MV-4-11 (cell line): ENCODE measurements at regions not wholly inside any gene's neighbourhood (a gene's known extent, or its start where the extent isn't known, plus 50 kb on each side); places are given as distances from the start of the nearest gene placed in this dataset.

Experiments used
- DNase-seq: peaks from one replicate; lab custom pipeline; 2025; lab: John Stamatoyannopoulos, UW

DNA sequence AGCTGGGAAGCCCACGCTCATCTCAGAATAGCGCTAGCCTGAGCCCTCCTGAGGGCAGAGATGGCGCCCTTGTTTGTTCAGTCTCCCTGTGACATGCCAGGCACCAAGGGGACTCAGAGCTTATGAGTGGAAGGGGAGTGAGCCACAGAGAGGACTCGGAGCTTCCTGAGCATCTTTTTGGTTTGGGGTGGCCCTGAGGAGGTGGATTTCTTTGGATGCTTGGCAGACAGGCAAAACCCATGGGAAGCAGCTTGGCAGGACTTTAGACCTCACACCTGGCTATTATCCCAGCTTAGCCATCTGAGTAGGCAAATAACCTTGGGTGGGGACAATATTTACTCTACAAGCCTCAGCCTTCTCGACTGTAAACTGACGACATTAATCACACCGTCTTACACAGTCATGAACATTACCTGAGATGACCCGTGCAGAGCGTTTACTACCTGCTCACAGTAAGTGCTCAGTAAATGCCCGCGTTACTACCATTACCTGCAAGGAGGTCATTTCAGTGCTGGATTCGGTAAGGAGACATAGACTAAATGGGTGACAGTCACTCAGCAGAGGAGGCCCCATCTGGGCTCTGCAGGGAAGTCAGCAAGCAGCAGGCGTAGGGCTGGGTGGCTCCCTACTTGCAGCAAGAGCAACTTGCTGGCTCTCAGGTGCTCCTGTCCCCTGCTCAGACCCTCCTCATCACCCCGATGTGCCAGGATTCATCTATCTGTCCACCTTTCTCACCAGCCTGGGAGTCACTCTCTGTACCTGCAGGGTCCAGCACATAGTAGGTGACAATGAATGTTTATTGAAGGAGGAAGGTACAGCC, 54.9 kb downstream of the KLHDC7A start:
- DNase-seq: no peak

DNA sequence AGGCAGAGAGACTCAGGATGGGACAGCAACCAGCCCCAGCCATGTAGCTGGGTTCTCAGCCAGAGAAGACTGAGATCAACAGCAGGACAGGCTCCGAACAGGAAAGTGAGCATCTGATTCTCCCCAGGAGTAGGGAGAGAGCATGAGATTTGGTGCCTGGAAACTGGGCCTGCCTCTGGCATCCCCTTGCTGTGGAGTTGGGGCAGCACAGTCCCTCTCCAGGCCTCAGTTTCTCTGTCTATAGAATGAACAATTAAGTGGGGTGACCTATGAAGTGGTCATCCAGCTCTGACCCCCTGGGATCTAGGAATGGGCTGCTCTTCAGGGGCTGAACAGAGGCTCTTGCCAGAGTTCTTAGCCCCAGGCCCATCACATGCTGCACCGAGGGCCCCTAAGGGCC, 55.6 kb downstream of the KLHDC7A start:
- no peak for DNase-seq

DNA sequence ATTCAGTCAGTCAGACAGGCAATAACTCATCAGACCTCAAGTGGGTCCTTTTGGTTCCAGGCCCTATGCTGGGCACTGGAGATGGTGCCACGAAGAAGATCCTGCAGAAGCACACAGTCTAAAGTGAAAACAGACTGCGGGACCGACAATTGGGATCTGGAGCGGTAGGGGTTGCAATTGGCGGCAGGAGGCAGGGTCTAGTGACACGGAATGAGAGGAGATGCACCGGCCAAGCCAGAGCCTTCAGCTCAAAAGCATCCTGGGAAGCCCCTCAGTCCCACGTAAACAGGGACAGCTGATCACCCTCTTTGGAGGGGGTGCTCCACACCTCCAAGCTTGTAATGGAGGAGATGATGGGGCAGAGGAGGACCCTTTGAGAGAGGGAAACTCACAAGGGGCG, 56.2 kb downstream of the KLHDC7A start:
- no peak for DNase-seq

DNA sequence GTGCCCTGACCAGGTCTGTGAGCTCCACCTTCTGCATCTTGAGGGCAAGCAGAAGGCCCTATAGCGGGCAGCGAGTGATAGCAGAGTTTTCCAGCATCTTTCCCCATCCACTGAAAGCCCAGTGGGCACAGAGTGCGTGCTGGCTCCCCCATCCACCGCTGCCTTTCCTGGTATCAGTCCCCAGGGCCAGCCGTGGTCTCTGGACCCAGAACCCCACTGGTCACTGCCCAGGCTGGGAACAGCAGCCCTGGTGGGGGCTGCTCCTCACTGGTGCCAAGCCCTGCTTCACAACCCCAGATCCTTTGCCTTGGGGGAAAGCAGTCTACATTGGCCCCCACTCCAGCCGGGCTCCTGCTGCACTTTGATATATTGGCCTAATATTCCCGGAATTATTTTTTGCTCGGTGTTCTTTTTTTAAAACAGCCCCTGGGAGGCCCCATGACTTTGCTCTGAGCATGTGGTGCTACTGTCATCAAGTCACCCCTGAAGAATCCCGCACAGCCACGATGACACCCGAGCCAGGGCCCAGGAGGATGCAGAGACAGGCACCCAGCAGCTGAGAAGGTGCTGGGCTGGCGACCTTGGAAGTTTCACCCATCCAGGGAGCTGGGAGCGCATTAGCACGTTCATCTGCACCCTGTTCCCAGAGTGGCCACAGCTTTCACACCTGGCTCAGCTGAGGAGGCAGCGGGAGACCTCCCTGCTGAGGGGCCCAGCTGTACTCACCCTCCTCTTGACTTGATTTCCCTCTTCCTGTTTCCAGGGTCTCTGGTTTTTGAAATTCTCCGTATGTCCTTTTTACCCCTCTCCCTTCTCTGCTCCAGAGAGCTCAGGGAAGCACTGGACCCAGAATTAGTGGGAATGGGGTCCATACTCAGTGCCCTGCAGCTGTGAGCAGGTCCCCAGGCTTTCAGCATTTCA, 56.9 kb downstream of the KLHDC7A start:
- no peak for DNase-seq

DNA sequence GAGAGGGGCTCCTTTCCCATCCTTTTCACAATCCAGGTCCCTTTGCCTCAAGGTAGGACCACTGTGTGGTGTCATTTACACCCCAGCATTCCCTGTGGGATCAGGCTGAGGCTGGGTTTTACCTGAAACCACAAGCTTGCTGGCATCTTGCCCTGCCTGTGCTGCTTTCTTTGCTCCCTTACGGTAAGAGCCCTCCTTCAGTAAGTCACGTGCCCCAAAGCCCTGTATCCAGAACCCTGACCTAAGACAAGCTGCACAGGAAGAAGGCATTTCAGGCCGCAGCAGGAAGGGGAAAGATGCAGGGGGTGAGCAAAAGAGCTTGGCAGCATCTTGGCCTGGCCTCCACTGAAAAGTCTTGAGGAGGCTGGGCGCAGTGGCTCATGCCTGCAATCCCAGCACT, 58.4 kb downstream of the KLHDC7A start:
- DNase-seq: no peak

DNA sequence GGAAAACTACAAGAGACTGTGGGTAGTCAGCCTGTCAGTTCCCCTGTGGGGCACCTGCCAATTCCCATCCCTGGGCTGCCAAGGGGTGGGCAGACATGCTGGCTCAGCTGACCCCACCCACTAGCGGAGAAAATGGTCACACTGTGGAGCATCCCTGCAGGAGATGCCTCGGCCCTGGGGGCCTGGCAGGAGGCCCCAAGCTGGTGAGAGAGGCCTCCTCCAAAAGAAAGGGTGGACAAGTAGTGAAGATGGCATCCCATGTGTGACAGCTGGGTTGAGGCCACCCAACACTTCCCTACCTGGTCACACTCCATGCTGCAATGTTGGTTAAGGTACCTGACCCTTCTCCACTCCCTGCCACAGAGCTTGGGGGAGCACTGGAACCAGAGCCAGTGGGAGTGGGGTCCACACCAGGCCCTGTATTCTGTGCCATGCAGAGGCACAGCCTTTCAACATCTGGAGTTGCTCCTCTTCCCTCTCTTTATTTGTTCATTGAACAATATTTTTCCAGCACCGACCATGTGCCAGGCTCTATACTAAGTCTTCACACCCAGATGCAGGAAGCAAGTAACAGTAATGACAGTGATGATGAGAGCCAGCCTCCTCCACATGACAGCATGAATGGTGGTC, 59.5 kb downstream of the KLHDC7A start:
- DNase-seq: no peak

DNA sequence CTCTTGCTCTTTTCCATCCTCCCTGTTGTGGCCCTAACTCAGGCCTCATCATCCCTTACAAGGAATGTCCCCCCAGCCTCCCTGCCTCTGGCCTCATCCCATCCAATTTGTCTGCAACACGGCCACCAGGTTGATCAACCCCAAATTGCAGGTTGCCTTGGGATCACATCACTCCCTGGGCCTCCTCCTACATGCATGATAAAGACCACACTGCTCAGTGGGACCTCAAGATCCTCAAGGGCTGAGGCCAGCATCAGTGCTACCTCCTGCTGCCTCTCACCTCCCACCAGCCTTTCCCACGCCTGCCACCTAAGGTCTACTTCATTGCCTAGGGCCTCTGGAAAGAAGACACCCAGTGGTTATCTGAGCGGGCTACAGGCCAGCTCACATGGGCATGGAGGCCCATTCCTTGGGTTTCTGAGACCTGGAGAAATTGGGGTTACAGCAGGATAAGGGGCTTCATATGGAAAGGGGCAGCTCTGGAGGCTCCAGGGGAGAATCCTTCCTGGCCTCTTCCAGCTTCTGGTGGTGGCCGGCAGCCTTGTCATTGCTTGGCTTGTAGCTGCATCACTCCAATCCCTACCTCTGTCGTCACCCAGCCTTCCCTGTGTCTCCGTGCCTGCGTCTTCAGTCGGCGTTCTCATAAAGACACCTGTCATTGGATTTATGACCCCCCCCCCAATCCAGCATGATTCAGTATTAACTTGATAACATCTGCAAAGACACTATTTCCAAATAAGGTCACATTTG, 60.5 kb downstream of the KLHDC7A start:
- DNase-seq: no peak

DNA sequence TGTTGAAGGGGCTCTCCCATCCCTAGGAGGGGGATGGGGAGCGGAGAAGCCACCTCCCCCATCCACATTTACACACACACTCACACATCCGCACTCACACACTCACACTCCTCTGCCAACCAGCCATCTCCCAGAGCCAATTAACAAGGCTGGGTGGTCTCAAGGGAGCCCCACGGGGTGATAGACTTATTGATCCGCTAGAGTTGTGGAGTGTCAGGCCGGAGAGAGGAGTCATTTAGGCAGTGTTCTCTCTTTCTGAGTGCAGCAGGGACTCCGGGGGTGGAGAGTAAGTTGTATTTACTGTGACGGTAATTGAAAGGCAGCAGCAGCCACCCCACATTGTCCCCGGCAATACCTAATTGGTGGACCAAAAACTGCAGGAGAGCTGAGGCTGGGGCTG, 61.6 kb downstream of the KLHDC7A start:
- no peak for DNase-seq

DNA sequence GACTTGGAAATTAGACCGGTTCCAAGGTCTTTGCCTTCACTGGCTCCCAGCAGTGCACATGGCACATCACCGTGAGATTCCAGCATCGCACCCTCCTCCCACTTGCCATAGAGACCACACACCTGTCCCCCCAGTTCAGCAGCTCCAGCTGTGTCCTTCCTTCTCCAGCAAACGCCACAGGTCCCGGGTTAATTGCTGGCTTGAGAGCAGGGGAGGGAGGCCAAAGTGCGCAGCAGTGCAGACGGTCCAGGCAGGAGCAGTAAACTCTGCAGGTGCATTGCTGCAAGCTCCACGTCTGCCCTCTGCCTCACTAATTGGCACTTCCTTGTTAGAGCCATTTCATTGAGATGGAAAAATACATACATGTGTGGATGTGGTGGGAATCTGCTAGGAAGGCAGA, 65.3 kb downstream of the KLHDC7A start:
- no peak for DNase-seq

DNA sequence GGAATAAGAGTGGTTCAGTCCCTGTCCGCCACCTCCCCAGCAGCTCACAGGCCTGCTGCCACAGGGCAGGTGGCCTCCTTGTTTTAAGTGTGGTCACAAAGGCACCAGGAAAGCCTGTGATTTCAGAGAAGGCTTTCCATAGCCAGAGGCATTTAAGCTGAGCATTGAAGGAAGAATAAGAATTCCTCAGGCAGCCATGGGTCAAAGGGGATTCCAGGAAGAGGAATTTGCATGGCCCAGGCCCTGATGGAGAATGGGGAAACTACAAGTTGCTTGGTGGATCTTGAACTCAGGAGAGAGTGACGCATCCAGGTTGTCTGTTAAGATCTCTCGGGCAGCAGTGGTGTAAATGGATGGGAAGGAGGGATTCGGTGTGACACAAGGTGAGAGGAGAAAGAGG, 66.7 kb downstream of the KLHDC7A start:
- DNase-seq: no peak

DNA sequence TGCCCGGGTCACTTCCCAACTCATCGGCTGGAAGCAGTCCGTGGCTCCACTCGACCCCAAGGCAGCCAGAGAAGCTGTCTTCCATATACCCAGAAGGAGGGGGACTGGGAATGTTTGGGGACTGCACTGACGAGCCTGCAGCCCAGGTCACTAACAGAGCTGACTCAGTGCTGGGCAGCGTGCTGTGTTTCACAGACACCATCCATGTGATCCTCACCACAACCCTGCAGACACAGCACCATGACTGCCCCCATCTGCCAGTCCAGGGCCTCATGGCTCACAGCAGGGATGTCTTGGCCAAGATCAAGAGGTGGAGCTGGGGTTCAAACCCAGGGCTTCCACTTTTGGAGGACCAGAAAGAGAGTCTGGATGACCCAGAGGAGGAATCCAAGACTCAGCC, 67.9 kb downstream of the KLHDC7A start:
- DNase-seq: no peak

DNA sequence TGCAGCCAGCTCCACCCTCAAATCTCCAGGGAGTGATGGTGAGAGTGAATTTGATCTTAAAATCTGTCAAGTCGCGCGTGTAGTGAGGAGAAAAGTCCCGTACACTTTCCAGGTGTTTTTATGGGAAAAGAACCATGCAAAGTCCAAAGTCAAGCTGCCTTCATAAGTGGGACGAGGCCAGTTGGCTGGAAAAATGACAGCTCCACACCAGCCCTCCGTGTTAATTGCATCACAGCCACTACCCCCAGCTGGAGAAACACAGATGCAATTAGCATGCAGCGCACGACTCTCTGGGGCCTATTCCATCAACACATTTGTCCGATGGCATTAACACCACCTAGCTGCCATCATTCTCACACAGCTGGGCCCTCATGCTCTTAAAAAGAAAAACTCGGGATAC, 68.4 kb downstream of the KLHDC7A start:
- DNase-seq: no peak

DNA sequence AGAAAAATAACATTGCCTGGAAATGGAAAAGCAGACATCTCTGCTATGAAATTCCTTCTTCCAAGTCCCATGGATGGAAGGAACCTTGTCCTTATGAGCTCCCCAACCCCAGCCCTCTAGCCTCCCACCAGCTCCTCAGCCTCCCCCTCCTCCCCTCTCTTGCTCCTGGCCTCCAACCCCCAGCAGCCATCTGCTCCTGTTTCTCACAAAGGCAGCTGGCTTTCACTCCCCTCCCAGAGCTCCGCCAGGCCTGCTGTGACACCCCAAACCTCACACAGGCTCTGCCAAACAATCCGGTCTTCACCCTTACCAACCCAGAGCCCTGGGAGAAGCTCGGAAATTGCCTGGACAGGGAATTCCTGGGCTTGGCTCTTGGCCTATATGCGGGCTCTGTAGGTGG, 69.2 kb downstream of the KLHDC7A start:
- no peak for DNase-seq

DNA sequence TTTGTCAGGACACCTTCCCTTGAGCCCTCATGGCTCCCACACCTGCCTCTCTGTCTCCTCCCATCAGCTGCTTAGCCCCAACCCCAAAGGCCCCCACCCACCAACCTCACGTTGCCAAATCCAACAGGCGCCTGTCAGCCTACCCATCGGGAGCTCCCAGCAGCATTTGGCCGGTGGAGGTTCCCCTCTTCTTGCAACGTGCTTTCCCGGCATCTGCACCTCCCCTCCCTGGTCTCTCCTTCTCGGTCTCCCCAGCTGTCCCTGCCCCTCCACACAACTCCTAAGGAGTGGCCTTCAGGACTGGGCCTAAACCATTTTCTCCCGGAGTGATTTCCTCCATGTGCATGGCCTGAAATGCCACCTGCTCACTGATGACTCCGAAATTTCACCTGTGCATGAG, 71.9 kb downstream of the KLHDC7A start:
- no peak for DNase-seq

DNA sequence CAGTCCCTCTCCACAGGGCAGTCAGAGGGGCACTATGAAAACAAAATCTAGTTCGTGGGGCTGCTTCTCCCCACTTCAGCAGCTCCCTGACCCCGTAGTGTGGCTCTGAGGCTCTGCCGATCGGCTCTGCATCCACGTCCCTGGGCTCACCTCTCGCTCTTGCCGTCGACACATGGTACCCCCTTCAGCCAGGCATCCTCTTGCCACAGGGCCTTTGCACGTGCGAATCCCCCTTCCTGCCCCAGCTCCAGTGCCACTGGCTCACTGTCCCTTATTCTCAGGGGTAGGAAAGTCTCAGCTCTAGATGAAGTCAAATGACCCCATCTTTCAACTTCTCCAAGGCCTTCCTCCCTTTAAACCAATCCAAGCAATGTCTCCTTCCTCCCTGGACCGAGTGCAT, 72.7 kb downstream of the KLHDC7A start:
- DNase-seq: no peak

DNA sequence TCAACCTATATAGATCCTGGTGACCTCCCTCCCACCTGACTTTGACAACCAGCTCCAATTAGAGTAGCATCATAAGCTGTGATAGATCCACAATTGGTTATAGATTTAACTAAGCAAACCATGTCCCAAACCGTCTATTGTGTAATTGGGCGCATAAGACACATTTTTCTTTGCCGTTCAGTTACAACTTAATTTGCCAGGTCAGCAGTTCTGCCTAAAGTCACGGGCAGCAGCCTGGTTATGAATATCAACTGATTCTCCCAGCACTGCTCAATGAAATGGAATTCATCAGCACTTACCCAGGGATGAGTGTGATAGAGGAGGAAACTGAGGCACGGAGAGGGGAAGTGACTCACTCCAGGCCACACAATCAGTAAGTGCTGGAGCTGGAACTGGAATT, 73.4 kb downstream of the KLHDC7A start:
- no peak for DNase-seq

DNA sequence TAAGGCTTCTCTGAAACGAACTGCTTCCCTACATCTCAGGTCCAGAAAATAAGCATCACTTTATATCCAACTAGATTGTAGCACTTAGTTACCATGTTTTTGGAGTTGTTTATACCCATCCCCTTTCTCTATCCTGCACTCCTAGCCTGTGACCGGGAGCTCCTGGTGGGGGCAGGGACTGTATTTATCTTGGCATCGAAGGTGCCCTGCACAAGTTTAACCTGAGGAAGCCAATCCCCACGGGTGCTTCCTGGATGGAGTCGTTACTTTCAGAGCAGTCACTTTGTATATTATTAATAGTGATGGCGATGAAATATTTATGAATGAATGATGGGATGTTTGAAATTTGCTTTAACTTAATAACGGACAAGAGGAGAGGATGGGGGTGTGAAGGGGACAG, 73.9 kb downstream of the KLHDC7A start:
- DNase-seq: no peak

DNA sequence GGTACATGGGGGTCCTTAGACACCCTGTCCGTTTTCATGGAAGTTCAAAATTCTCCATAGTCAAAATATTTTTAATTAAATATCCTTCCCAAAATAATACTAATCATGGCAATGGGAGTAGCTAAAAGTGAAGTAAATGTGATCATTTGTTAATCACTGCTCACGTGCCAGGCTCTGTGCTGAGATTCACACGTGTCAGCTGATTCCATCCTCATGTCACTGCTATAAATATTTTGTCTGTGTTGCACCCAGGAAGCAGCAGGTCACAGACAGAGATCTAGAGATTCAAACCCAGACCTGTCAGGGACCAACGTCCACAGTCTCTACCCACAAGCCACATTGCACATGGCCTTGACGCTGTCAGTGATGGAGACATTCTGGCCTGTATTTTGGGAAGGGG, 74.3 kb downstream of the KLHDC7A start:
- DNase-seq: no peak

DNA sequence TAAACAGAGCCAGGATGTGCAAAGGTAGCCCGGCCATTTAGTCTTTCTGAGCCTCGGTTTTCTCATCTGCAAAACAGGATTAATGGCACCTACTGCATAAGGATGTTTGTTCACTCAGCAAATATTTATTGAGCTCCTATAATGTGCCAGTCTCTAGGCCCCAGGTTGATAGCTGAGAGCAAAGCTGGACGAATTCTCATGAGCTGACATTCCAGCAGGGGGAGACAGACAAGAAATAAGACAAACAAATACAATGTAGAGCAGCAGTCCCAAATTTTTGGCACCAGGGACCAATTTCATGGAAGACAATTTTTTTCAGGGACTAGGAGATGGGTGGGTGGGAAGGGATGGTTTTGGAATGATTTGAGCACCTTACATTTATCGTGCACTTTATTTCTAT, 74.3 kb upstream of the PAX7 start:
- no peak for DNase-seq

DNA sequence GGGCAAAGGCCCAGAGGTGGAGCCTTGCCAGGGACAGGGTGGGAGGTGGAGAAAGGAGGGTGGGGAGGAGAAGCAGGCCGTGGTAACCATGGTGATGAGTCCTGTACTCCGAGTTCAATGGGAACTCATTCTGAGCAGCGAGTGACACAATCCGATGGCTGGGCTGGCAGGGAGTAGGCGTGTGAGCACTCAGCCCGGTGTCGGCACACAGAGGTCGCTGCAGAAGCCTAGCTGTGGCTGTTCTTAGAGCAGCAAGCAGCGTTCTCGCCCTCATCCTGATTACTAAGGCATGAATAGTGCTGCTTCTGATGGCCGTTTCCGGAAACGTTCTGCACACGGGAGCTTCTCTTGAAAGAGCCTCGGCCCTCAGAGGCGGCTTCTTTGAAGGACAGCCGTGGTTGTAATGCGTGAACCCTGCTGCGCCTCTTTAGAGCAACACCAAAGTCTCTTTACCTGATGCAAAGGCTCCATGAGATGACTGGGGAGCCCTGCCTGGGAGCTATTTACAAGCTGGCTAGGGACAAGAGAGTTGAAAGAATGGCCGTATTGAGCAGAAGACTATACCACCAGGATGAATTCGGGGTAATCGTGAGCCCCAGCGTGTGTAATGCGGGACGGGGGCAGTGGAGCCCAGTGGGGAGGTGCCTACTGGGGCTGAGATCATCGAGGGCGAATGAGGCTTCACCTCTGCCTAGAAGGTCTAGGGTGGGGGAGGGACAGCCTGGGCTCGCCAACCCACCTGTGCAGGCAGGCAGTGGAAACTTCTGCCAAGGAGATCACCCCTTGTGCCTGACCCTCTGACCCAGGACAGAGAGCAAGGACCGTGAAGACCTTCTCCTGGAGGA, 72.8 kb upstream of the PAX7 start:
- no peak for DNase-seq

DNA sequence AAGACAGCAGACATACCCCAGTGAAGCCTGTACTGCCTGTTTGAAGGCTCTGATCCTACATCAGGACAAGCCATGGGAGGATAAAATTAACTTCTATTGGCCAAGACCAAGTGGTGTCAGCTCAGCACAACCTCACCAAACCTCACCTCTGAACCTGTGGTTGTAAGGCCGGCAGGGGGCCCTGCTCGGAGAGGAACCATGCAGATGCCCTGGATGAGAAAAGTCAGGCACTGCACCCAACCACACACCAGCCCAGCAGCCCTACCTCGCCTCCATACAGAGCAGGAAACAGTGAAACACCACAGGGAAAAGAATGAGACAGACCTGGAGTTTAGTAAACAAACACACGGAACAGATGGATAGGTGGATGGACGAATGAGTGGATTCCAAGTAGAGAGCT, 70.0 kb upstream of the PAX7 start:
- no peak for DNase-seq
